ENCODE measurements at regions not wholly inside any gene's neighbourhood (a gene's known extent, or its start where the extent isn't known, plus 50 kb on each side); places are given as distances from the start of the nearest gene placed in this dataset.
"Not testable (repeated sequence)": the region's sequence is repeated elsewhere in the genome, so short reads cannot be mapped to it uniquely, and the experiment has no call there.

DNA sequence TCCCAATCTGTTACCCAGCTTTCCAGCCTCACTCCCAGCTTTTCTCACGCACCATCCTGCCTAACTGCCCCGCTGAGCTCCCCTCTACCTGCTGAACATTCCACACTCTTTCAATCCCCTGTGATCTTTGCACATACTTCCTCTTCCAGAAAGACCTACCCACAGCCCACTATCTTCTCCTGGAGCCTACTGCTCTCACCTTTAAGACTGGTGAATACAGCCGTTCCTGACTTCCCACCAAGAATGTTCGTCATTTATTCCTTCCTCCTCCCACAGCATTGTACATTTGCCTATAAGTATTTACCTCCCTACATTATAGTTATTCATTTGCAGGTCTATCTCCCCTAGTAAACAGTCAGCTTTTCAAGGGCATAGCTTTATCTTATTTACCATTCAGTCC is 61.9 kb upstream of the MBOAT1 start:
- peaks cover 4% of the 10 kb centered on the region for H3K27me3 ChIP-seq
- WGBS, 4 donors, result 88 to 95% (median 92%) methylated on average over 4 of the region's 4 CpGs
- H3K9me3 ChIP-seq (replicated peaks in 1 of 3), result no peaks in the 10 kb centered on the region
- intact Hi-C loops (cut with DNase I), result no loop called here
- H3K27ac ChIP-seq, result no peak overlapping the region
- DNase-seq, result no peak
- H3K36me3 ChIP-seq (replicated peaks in 1 of 2), result no peaks in the 10 kb centered on the region
- TF ChIP-seq, protein P1, sequence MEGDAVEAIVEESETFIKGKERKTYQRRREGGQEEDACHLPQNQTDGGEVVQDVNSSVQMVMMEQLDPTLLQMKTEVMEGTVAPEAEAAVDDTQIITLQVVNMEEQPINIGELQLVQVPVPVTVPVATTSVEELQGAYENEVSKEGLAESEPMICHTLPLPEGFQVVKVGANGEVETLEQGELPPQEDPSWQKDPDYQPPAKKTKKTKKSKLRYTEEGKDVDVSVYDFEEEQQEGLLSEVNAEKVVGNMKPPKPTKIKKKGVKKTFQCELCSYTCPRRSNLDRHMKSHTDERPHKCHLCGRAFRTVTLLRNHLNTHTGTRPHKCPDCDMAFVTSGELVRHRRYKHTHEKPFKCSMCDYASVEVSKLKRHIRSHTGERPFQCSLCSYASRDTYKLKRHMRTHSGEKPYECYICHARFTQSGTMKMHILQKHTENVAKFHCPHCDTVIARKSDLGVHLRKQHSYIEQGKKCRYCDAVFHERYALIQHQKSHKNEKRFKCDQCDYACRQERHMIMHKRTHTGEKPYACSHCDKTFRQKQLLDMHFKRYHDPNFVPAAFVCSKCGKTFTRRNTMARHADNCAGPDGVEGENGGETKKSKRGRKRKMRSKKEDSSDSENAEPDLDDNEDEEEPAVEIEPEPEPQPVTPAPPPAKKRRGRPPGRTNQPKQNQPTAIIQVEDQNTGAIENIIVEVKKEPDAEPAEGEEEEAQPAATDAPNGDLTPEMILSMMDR (IDR thresholded peaks at IDR 0.05), result no peak
- no peak for TF ChIP-seq POLR2A (IDR thresholded peaks at IDR 0.05)
- H3K4me1 ChIP-seq (replicated peaks in 1 of 2), result no peaks in the 10 kb centered on the region
- no peak overlapping the region for H3K4me3 ChIP-seq

DNA sequence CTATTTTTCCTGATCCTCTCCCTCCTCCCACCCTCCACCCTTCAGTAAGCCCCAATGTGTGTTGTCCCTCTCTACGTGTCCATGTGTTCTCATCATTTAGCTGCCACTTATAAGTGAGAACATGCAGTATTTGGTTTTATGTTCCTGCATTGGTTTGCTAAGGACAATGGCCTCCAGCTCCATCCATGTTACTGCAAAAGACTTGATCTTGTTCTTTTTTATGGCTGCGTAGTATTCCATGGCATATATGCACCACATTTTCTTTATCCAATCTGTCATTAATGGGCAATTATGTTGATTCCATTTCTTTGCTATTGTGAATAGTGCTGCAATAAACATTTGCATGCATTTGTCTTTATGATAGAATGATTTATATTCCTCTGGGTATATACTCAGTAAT is 63.6 kb upstream of the MBOAT1 start:
- H3K27ac ChIP-seq; H3K4me3 ChIP-seq; H3K36me3 ChIP-seq (replicated peaks in 1 of 2); H3K27me3 ChIP-seq; intact Hi-C loops (cut with DNase I); H3K4me1 ChIP-seq (replicated peaks in 1 of 2); H3K9me3 ChIP-seq (replicated peaks in 1 of 3); DNase-seq: not testable (repeated sequence)
- WGBS, 4 donors, result 95 to 100% (median 97%) methylated on average over 2 of the region's 2 CpGs

DNA sequence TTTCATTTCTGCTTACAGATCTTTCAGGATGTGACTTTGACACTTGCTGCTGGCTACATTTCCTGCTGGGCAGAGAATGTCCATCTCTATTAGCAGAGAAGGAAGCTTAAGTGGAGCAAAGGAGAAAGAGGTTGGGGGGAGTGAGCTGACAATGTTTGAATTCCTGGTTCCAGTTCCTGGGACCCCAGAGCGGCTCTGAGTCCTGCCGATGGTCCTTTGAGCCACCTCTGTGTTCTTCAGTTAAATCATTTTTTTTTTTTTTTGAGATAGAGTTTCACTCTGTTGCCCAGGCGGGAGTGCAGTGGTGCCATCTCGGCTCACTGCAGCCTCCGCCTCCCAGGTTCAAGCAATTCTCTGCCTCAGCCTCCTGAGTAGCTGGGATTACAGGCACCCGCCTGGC is 65.5 kb upstream of the MBOAT1 start:
- H3K9me3 ChIP-seq (replicated peaks in 1 of 3); H3K4me3 ChIP-seq; H3K27ac ChIP-seq; H3K27me3 ChIP-seq; intact Hi-C loops (cut with DNase I); DNase-seq; H3K4me1 ChIP-seq (replicated peaks in 1 of 2); H3K36me3 ChIP-seq (replicated peaks in 1 of 2): not testable (repeated sequence)
- WGBS, 4 donors, result 61 to 78% (median 69%) methylated on average over 5 to 6 of the region's 6 CpGs

DNA sequence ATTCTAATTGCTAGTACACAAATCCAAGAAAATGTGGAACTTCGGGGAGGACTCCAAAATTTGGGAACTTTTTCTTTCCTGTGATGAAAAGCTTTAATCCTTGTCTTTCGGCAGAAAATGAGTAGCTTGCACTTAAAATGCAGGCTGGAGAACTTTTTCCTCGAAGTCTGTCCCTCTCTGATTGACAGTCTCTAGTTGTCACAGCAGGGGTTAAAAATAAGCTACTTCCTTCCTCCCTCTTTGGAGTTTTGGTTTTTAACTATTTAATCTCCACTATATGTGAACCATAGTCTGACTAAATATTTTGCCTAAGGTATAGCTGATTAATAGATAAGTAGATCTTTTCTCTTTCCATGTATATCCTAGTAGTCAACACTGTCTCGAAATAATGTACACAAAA is 66.8 kb upstream of the MBOAT1 start:
- Histone ChIP-seq H3K27ac (no peak overlapping the region), H3K36me3 (replicated peaks in 1 of 2) (no peaks in the 10 kb centered on the region), H3K4me3 (no peak overlapping the region), H3K4me1 (replicated peaks in 1 of 2) (no peaks in the 10 kb centered on the region), H3K9me3 (replicated peaks in 1 of 3) (no peaks in the 10 kb centered on the region), H3K27me3 (peaks cover 4% of the 10 kb centered on the region)
- DNase-seq, result no peak
- WGBS, 4 donors, result 55 to 65% (median 58%) methylated on average over 4 of the region's 4 CpGs
- intact Hi-C loops (cut with DNase I), result no loop called here
- TF ChIP-seq, protein P1 (IDR thresholded peaks at IDR 0.05), result no peak
- TF ChIP-seq POLR2A (IDR thresholded peaks at IDR 0.05), result no peak

DNA sequence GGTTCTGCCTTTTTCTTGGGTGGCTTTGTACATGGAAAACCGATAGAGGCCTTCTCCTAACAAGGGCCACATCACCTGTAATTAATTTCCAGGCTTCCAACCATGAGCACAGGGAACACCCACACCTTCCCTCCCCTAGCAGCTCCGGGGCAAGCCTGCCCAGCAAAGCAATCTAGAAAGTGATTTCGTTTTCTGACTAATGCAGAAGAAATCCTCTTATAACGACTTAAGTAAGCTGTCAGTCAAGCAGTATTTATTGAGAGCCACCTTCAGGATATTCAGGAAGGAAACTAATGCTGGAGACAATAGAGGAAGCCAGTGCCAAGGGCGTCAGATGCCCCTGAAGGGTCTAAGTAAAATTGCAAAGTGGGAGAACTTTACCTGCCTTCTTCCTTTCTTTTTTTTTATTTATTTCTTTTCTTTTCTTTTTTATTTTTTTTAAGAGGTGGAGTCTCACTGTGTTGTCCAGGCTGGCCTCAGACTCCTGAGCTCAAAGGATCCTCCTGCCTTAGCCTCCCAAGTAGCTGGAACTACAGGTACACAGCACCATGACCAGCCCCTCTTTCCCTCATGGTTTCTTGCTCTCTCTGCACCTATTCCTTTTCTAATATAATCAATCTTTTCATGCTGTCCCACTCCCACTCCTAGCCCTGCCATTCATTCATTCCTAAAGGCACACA is 67.5 kb upstream of the MBOAT1 start:
- WGBS, 4 donors, result 55 to 62% (median 58%) methylated on average over 5 of the region's 5 CpGs
- H3K36me3 ChIP-seq (replicated peaks in 1 of 2), result no peaks in the 10 kb centered on the region
- H3K4me3 ChIP-seq, result no peak overlapping the region
- no peaks in the 10 kb centered on the region for H3K4me1 ChIP-seq (replicated peaks in 1 of 2)
- no peak overlapping the region for H3K27ac ChIP-seq
- peaks cover 4% of the 10 kb centered on the region for H3K27me3 ChIP-seq
- H3K9me3 ChIP-seq (replicated peaks in 1 of 3), result no peaks in the 10 kb centered on the region
- intact Hi-C loops (cut with DNase I), result loop anchor here in 1 of 2 donors (10.0 kb wide), 1 partner anchor 185 kb away; no protein-coding TSS in a partner anchor
- TF ChIP-seq, protein P1 (IDR thresholded peaks at IDR 0.05), result no peak
- TF ChIP-seq POLR2A (IDR thresholded peaks at IDR 0.05), result no peak
- no peak for DNase-seq
